ENCODE measurements at regions not wholly inside any gene's neighbourhood (a gene's known extent, or its start where the extent isn't known, plus 50 kb on each side); places are given as distances from the start of the nearest gene placed in this dataset.

GRCh38 chr1:29831500-29832117 is 595.3 kb downstream of the PTPRU start:
- Histone ChIP-seq H3K4me3 (no peak overlapping the region), H3K27me3 (peaks cover 0 to 82% (median 3%) of the 10 kb centered on the region in 4 donors), H3K36me3 (no peaks in the 10 kb centered on the region), H3K27ac (replicated peaks in 1 of 4) (no peak overlapping the region), H3K9me3 (no peaks in the 10 kb centered on the region), H3K4me1 (no peaks in the 10 kb centered on the region)
- TF ChIP-seq POLR2AphosphoS5 (IDR thresholded peaks at IDR 0.05) (no peak), POLR2A (IDR thresholded peaks at IDR 0.05; ENCODE audit: low read depth) (no peak), EP300 (IDR thresholded peaks at IDR 0.05) (no peak)
- DNase-seq (ENCODE audit: extremely low spot score), result no peak
- intact Hi-C loops (cut with DNase I), result no loop called here
- 68% methylated on average over 7 of the region's 7 CpGs for WGBS

DNA sequence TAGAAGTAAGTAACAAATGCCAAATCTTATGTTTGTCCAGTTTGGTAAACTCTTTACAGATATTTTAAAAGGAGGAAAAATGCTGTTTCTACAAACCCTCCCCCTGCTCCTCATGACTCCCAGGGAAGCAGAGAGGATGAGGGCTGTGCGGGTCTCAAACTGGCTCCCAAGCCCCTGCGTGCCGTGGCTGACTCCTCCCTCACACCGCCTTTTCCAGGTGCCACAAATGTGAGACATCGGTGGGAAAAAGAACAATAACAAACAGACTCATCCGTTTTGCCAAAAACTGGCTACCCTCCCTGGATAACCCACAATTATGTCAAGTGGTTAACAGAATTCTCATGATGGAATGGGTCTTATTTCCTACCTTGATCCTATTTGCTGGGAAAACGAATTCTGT is 594.6 kb downstream of the PTPRU start:
- Histone ChIP-seq H3K27ac (replicated peaks in 1 of 4) (no peak overlapping the region), H3K27me3 (peaks cover 0 to 86% (median 3%) of the 10 kb centered on the region in 4 donors), H3K9me3 (no peaks in the 10 kb centered on the region), H3K4me3 (no peak overlapping the region), H3K36me3 (no peaks in the 10 kb centered on the region), H3K4me1 (no peaks in the 10 kb centered on the region)
- intact Hi-C loops (cut with DNase I), result no loop called here
- 55% methylated on average over 7 of the region's 7 CpGs for WGBS
- peak; percentile 79 for DNase-seq (ENCODE audit: extremely low spot score)
- no peak for TF ChIP-seq POLR2AphosphoS5 (IDR thresholded peaks at IDR 0.05)
- TF ChIP-seq POLR2A (IDR thresholded peaks at IDR 0.05; ENCODE audit: low read depth), result no peak
- TF ChIP-seq EP300 (IDR thresholded peaks at IDR 0.05), result no peak
- no peak for TF ChIP-seq CTCF (IDR thresholded peaks at IDR 0.05)

- no peak overlapping the region for H3K27ac ChIP-seq (replicated peaks in 1 of 4)
- WGBS, result 68% methylated on average over 4 of the region's 8 CpGs
- H3K9me3 ChIP-seq, result no peaks in the 10 kb centered on the region
- intact Hi-C loops (cut with DNase I), result no loop called here
- H3K36me3 ChIP-seq, result no peaks in the 10 kb centered on the region
- no peak overlapping the region for H3K4me3 ChIP-seq
- H3K4me1 ChIP-seq, result no peaks in the 10 kb centered on the region
- peak; percentile 42 for DNase-seq (ENCODE audit: extremely low spot score)
- peaks cover 0 to 82% (median 3%) of the 10 kb centered on the region in 4 donors for H3K27me3 ChIP-seq
- no peak for TF ChIP-seq POLR2AphosphoS5 (IDR thresholded peaks at IDR 0.05)
- no peak for TF ChIP-seq CTCF (IDR thresholded peaks at IDR 0.05)
- TF ChIP-seq EP300 (IDR thresholded peaks at IDR 0.05), result no peak
- no peak for TF ChIP-seq POLR2A (IDR thresholded peaks at IDR 0.05; ENCODE audit: low read depth)
Measured at GRCh38 chr1:29830383-29830782, 594.1 kb downstream of the PTPRU start.

DNA sequence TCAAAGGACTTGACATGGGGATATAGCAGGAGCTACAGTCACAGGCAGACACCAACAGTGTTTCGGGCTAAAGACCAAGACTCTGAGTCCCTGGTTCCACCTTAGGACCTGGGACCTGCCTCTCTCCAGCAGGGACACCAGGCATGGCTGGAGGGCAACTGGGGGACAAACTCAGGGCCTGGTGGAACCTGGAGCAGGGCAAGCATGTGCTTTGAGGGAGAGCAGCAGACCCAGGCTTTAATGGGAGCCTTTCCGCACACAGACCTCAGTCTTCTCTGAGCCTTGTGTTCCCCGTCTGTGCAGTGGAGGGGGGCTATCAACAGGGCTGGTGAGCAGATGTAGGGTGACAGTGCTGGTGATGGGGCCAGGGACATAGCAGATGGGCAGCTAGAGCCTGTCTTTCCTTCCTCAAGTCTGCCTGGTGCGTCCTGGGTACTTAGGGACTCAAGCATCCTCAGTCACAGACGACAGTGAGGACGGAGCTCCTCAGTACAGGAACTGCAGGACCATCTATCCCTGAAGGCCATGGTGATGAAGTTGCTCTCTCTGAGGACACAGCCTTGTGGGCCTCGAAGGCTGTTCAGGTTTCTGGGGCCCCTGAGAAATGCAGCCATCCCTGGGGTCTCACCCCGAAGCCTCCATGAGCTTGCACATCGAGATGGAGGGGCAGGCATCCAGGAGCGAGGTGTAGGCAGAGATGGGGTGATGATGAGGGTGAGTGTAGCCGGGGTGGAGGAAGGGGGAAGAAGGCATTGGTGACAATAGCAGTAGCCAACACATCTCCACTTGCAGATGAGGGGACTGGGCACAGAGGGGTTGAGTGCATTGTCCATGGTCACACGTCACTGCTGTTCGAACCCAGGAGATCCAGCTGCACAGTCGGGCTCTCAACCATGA is 593.4 kb downstream of the PTPRU start:
- no peaks in the 10 kb centered on the region for H3K9me3 ChIP-seq
- H3K36me3 ChIP-seq, result no peaks in the 10 kb centered on the region
- 89% methylated on average over 8 of the region's 14 CpGs for WGBS
- intact Hi-C loops (cut with DNase I), result no loop called here
- TF ChIP-seq CTCF (IDR thresholded peaks at IDR 0.05), result no peak
- no peak for TF ChIP-seq EP300 (IDR thresholded peaks at IDR 0.05)
- TF ChIP-seq POLR2AphosphoS5 (IDR thresholded peaks at IDR 0.05), result no peak
- TF ChIP-seq POLR2A (IDR thresholded peaks at IDR 0.05; ENCODE audit: low read depth), result no peak
- peak; percentile 90 for DNase-seq (ENCODE audit: extremely low spot score)
- H3K4me1 ChIP-seq, result no peaks in the 10 kb centered on the region
- no peak overlapping the region for H3K4me3 ChIP-seq
- peaks cover 0 to 83% (median 3%) of the 10 kb centered on the region in 4 donors for H3K27me3 ChIP-seq
- no peak overlapping the region for H3K27ac ChIP-seq (replicated peaks in 1 of 4)

Measured in esophagus muscularis mucosa (tissue), 4 donors.